GM12878 (cell line): ENCODE measurements at regions not wholly inside any gene's neighbourhood (a gene's known extent, or its start where the extent isn't known, plus 50 kb on each side); places are given as distances from the start of the nearest gene placed in this dataset.

Experiments used
- ATAC-seq: fragments of 200-7000 bp; cut with Tn5 transposase; 3 replicates; pipeline ENCODE4 v1.9.1; 2020; ENCODE audit warnings: mild to moderate bottlenecking, moderate library complexity
- BruUV-seq: library from RNA; stranded (reverse); fragments of 400-500 nt; replicated peaks from 2 replicates; lab custom pipeline; 2021; lab: Mats Ljungman, UMichigan
- CTCF ChIA-PET: fragments of 300-600 bp; sonication (Branson Sonifier 250); formaldehyde crosslinking; extraction: SDS; loops from one replicate; lab custom pipeline; 2021; ENCODE audit warnings: inconsistent platforms; lab: Yijun Ruan, JAX
- POLR2A ChIA-PET: fragments of 350-600 bp; formaldehyde crosslinking; extraction: SDS; loops from one replicate; lab custom pipeline; 2021; ENCODE audit warnings: inconsistent platforms; lab: Charles Lee
- RAD21 ChIA-PET: fragments of 300-600 bp; sonication (Branson Sonifier 250); formaldehyde crosslinking; loops from one replicate; lab custom pipeline; 2023; ENCODE audit warnings: antibody characterized with exemption; ENCODE audit not compliant: unreplicated experiment; lab: Charles Lee
- SMC1A ChIA-PET: fragments of 300-600 bp; sonication (Branson Sonifier 250); formaldehyde crosslinking; loops from one replicate; lab custom pipeline; 2023; ENCODE audit not compliant: unreplicated experiment, uncharacterized antibody; lab: Charles Lee
- DNase-seq: peaks from one replicate; pipeline ENCODE4 v3.0.0-alpha.2; 2011; ENCODE audit warnings: low read depth, low spot score
- FAIRE-seq: peaks from 3 replicates; lab custom pipeline; 2011; peaks lifted over from hg19 to GRCh38; lab: Jason Lieb, UNC
- H2AFZ ChIP-seq: 2 replicates; pipeline ENCODE4 v1.6.0; 2011; ENCODE audit warnings: low read depth, low read length, control low read depth; ENCODE audit not compliant: control insufficient read depth
- H3K27ac ChIP-seq: 2 replicates; pipeline ENCODE4 v1.5.1; 2011; ENCODE audit warnings: control low read depth; ENCODE audit not compliant: control insufficient read depth, insufficient read depth
- H3K27me3 ChIP-seq, 2 experiments: replicated peaks in 1 of 2; 2 replicates each; pipeline versions ENCODE4 v1.6.0 to v1.6.1; 2011; ENCODE audit warnings: low read length in 1 of 2; ENCODE audit not compliant: control insufficient read depth in 2 of 2, insufficient read depth in 2 of 2
- H3K36me3 ChIP-seq, 2 experiments: 2 replicates each; pipeline ENCODE4 v1.5.1; 2011; ENCODE audit warnings: low read length in 1 of 2; ENCODE audit not compliant: control insufficient read depth in 2 of 2, insufficient read depth in 2 of 2
- H3K4me1 ChIP-seq: 2 replicates; pipeline ENCODE4 v1.6.1; 2011; ENCODE audit warnings: mild to moderate bottlenecking, low read length, moderate library complexity, mixed read lengths; ENCODE audit not compliant: control insufficient read depth, insufficient read depth
- H3K4me2 ChIP-seq: 2 replicates; pipeline ENCODE4 v1.6.0; 2011; ENCODE audit warnings: control low read depth; ENCODE audit not compliant: control insufficient read depth, insufficient read depth
- H3K4me3 ChIP-seq: fragments of 200-600 bp; sonication (generic); 2 replicates; pipeline ENCODE4 v1.5.1; 2016
- H3K79me2 ChIP-seq: 2 replicates; pipeline ENCODE4 v1.6.0; 2011; ENCODE audit warnings: low read length; ENCODE audit not compliant: control insufficient read depth, insufficient read depth
- H3K9ac ChIP-seq: 2 replicates; pipeline ENCODE4 v1.8.0; 2011; ENCODE audit warnings: low read length, control low read depth, mixed read lengths; ENCODE audit not compliant: control insufficient read depth, insufficient read depth
- H3K9me3 ChIP-seq: replicated peaks from 3 replicates; pipeline ENCODE4 v1.5.1; 2011; ENCODE audit warnings: mild to moderate bottlenecking, low read length; ENCODE audit not compliant: control insufficient read depth, insufficient read depth
- H4K20me1 ChIP-seq: 2 replicates; pipeline ENCODE4 v1.6.0; 2011; ENCODE audit not compliant: control insufficient read depth, insufficient read depth
- ATF7 ChIP-seq: fragments of 450-650 bp; IDR thresholded peaks from 2 replicates; pipeline ENCODE4 v1.6.1; 2016; ENCODE audit warnings: low read depth, mild to moderate bottlenecking
- BACH1 ChIP-seq: fragments of 450-650 bp; IDR thresholded peaks from 2 replicates; pipeline ENCODE4 v1.6.1; 2017; ENCODE audit warnings: mild to moderate bottlenecking, borderline replicate concordance
- E2F4 ChIP-seq: IDR thresholded peaks from 2 replicates; pipeline ENCODE4 v1.6.1; 2012; ENCODE audit warnings: low read depth, low read length, improper control_type of control experiment
- GABPA ChIP-seq: IDR thresholded peaks from 2 replicates; pipeline ENCODE4 v1.6.1; 2014; ENCODE audit warnings: antibody characterized with exemption, low read depth, mild to moderate bottlenecking, inconsistent platforms
- IRF4 ChIP-seq: IDR thresholded peaks from 2 replicates; pipeline ENCODE4 v1.6.1; 2011; ENCODE audit warnings: low read depth, low read length
- KLF5 ChIP-seq: fragments of 450-650 bp; IDR thresholded peaks from 2 replicates; pipeline ENCODE4 v1.6.1; 2014; ENCODE audit warnings: mild to moderate bottlenecking; ENCODE audit not compliant: partially characterized antibody
- MTA2 ChIP-seq: fragments of 450-650 bp; IDR thresholded peaks from 2 replicates; pipeline ENCODE4 v1.6.1; 2016; ENCODE audit warnings: low read depth, mild to moderate bottlenecking, moderate library complexity
- SMARCA5 ChIP-seq: fragments of 450-650 bp; IDR thresholded peaks from 2 replicates; pipeline ENCODE4 v1.6.1; 2017; ENCODE audit warnings: mild to moderate bottlenecking
- SMC3 ChIP-seq: IDR thresholded peaks from 2 replicates; pipeline ENCODE4 v1.6.1; 2011; ENCODE audit warnings: low read length, improper control_type of control experiment, borderline replicate concordance
- STAT3 ChIP-seq: IDR thresholded peaks from 2 replicates; pipeline ENCODE4 v1.6.1; 2011; ENCODE audit warnings: low read depth, low read length, improper control_type of control experiment
- ZNF217 ChIP-seq: fragments of 450-650 bp; IDR thresholded peaks from 2 replicates; pipeline ENCODE4 v1.6.1; 2017; ENCODE audit warnings: antibody characterized with exemption, mild to moderate bottlenecking
- ZNF384 ChIP-seq: IDR thresholded peaks from 2 replicates; pipeline ENCODE4 v1.6.1; 2012; ENCODE audit warnings: low read depth, mild to moderate bottlenecking, low read length, improper control_type of control experiment, borderline replicate concordance
- WGBS: methylation state at CpG from one replicate; pipeline ENCODE4 v1.1.6; 2016; ENCODE audit warnings: low lambda C conversion rate; ENCODE audit not compliant: insufficient replicate concordance, insufficient coverage; ENCODE audit errors: missing lambda C conversion rate; 5-methylcytosine and 5-hydroxymethylcytosine counted together
- in situ Hi-C: fragments of 300-500 bp; cut with MboI; formaldehyde crosslinking; loops from 9 replicates; pipeline ENCODE4 v1.14.3; 2018; ENCODE audit warnings: mixed read lengths
- intact Hi-C: fragments of 100-400 bp; cut with micrococcal nuclease; formaldehyde crosslinking; loops from one replicate; pipeline ENCODE4 v1.14.2; 2022; ENCODE audit not compliant: unreplicated experiment
- TF ChIP-seq, protein P1 (sequence below): fragments of 450-650 bp; IDR thresholded peaks from 2 replicates; pipeline ENCODE4 v1.6.1; 2018; ENCODE audit warnings: mild to moderate bottlenecking, low read depth, moderate library complexity; ENCODE audit not compliant: partially characterized antibody
- TF ChIP-seq, protein P2 (sequence below): fragments of 450-650 bp; formaldehyde crosslinking; IDR thresholded peaks from 2 replicates; pipeline ENCODE4 v1.5.0; 2022; ENCODE audit warnings: mild to moderate bottlenecking, missing genetic modification characterization
- TF ChIP-seq, protein P3 (sequence below): IDR thresholded peaks from 2 replicates; pipeline ENCODE4 v1.6.1; 2011; ENCODE audit warnings: mild to moderate bottlenecking, low read depth, low read length, moderate library complexity; ENCODE audit not compliant: insufficient replicate concordance

- TF ChIP-seq, protein P1, sequence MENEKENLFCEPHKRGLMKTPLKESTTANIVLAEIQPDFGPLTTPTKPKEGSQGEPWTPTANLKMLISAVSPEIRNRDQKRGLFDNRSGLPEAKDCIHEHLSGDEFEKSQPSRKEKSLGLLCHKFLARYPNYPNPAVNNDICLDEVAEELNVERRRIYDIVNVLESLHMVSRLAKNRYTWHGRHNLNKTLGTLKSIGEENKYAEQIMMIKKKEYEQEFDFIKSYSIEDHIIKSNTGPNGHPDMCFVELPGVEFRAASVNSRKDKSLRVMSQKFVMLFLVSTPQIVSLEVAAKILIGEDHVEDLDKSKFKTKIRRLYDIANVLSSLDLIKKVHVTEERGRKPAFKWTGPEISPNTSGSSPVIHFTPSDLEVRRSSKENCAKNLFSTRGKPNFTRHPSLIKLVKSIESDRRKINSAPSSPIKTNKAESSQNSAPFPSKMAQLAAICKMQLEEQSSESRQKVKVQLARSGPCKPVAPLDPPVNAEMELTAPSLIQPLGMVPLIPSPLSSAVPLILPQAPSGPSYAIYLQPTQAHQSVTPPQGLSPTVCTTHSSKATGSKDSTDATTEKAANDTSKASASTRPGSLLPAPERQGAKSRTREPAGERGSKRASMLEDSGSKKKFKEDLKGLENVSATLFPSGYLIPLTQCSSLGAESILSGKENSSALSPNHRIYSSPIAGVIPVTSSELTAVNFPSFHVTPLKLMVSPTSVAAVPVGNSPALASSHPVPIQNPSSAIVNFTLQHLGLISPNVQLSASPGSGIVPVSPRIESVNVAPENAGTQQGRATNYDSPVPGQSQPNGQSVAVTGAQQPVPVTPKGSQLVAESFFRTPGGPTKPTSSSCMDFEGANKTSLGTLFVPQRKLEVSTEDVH: no peak
- TF ChIP-seq STAT3: no peak
- TF ChIP-seq, protein P2, sequence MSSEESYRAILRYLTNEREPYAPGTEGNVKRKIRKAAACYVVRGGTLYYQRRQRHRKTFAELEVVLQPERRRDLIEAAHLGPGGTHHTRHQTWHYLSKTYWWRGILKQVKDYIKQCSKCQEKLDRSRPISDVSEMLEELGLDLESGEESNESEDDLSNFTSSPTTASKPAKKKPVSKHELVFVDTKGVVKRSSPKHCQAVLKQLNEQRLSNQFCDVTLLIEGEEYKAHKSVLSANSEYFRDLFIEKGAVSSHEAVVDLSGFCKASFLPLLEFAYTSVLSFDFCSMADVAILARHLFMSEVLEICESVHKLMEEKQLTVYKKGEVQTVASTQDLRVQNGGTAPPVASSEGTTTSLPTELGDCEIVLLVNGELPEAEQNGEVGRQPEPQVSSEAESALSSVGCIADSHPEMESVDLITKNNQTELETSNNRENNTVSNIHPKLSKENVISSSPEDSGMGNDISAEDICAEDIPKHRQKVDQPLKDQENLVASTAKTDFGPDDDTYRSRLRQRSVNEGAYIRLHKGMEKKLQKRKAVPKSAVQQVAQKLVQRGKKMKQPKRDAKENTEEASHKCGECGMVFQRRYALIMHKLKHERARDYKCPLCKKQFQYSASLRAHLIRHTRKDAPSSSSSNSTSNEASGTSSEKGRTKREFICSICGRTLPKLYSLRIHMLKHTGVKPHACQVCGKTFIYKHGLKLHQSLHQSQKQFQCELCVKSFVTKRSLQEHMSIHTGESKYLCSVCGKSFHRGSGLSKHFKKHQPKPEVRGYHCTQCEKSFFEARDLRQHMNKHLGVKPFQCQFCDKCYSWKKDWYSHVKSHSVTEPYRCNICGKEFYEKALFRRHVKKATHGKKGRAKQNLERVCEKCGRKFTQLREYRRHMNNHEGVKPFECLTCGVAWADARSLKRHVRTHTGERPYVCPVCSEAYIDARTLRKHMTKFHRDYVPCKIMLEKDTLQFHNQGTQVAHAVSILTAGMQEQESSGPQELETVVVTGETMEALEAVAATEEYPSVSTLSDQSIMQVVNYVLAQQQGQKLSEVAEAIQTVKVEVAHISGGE (CRISPR knock-in tag): no peak
- TF ChIP-seq SMARCA5: no peak
- TF ChIP-seq GABPA: no peak
- TF ChIP-seq IRF4: no peak
Observed at GRCh38 chr14:82190742-82191141, 657.1 kb upstream of the SEL1L start (continued).

GRCh38 chr14:82192387-82192786 is 658.7 kb upstream of the SEL1L start:
- in situ Hi-C loops (no loop called here), intact Hi-C loops (no loop called here)
- Histone ChIP-seq H3K4me3 (no peak overlapping the region), H3K79me2 (no peaks in the 10 kb centered on the region), H2AFZ (no peak overlapping the region), H3K27me3 (no peaks in the 10 kb centered on the region), H3K4me2 (no peak overlapping the region), H3K9ac (no peak overlapping the region), H3K4me1 (no peaks in the 10 kb centered on the region), H3K9me3 (no peaks in the 10 kb centered on the region), H3K27ac (no peak overlapping the region), H3K36me3 (no peaks in the 10 kb centered on the region), H4K20me1 (no peaks in the 10 kb centered on the region)
- ChIA-PET SMC1A (no interaction called here), CTCF (no interaction called here), RAD21 (no interaction called here), POLR2A (no interaction called here)
- FAIRE-seq (no peak), ATAC-seq (peak; percentile 86), DNase-seq (no peak)
- WGBS: 42% methylated on average over 2 of the region's 2 CpGs
- no TSS peak for BruUV-seq
- TF ChIP-seq ZNF384 (peak; percentile 93), ATF7 (peak; percentile 34; the same call in 1 of the 2 replicates), KLF5 (no peak), SMC3 (no peak), ZNF217 (no peak), MTA2 (peak; percentile 32; the same call in 1 of the 2 replicates), E2F4 (no peak), BACH1 (no peak)
- TF ChIP-seq, protein P3, sequence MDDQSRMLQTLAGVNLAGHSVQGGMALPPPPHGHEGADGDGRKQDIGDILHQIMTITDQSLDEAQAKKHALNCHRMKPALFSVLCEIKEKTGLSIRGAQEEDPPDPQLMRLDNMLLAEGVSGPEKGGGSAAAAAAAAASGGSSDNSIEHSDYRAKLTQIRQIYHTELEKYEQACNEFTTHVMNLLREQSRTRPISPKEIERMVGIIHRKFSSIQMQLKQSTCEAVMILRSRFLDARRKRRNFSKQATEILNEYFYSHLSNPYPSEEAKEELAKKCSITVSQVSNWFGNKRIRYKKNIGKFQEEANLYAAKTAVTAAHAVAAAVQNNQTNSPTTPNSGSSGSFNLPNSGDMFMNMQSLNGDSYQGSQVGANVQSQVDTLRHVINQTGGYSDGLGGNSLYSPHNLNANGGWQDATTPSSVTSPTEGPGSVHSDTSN: no peak
